Liver (tissue), 8 donors: ENCODE measurements at regions not wholly inside any gene's neighbourhood (a gene's known extent, or its start where the extent isn't known, plus 50 kb on each side); places are given as distances from the start of the nearest gene placed in this dataset.

Experiments used
- DNase-seq: peaks from one replicate; pipeline ENCODE4 v3.0.0-alpha.2; 2017; ENCODE audit warnings: low spot score
- H3K27ac ChIP-seq, 2 donors: one replicate each; pipeline ENCODE4 v1.7.0; 2013; ENCODE audit warnings: inconsistent platforms in 2 of 2, low read length in 2 of 2, control low read depth in 1 of 2, low read depth in 1 of 2, mild to moderate bottlenecking in 1 of 2
- H3K27me3 ChIP-seq, 4 donors: one replicate each; pipeline versions ENCODE4 v1.6.1 to v1.7.0; 2013; ENCODE audit warnings: low read length in 3 of 4, inconsistent platforms in 1 of 4, mild to moderate bottlenecking in 1 of 4, moderate library complexity in 1 of 4; ENCODE audit not compliant: control insufficient read depth in 4 of 4, insufficient read depth in 4 of 4
- H3K36me3 ChIP-seq, 4 donors: one replicate each; pipeline versions ENCODE4 v1.6.1 to v1.7.0; 2013; ENCODE audit warnings: low read length in 3 of 4, mild to moderate bottlenecking in 3 of 4, low read depth in 1 of 4, moderate library complexity in 1 of 4; ENCODE audit not compliant: control insufficient read depth in 4 of 4, insufficient read depth in 3 of 4
- H3K4me1 ChIP-seq, 4 donors: one replicate each; pipeline versions ENCODE4 v1.6.1 to v1.7.0; 2013; ENCODE audit warnings: low read length in 3 of 4, mild to moderate bottlenecking in 3 of 4, moderate library complexity in 1 of 4; ENCODE audit not compliant: control insufficient read depth in 4 of 4, insufficient read depth in 4 of 4
- H3K4me3 ChIP-seq, 3 donors: one replicate each; pipeline versions ENCODE4 v1.6.1 to v1.7.0; 2013; ENCODE audit warnings: low read length in 3 of 3, control low read depth in 1 of 3, low read depth in 1 of 3, mild to moderate bottlenecking in 1 of 3
- H3K9ac ChIP-seq, 2 donors: one replicate each; pipeline ENCODE4 v1.7.0; 2013; ENCODE audit warnings: low read length in 2 of 2, mild to moderate bottlenecking in 2 of 2, moderate library complexity in 2 of 2, control low read depth in 1 of 2, low read depth in 1 of 2
- H3K9me3 ChIP-seq, 4 donors: one replicate each; pipeline versions ENCODE4 v1.6.1 to v1.7.0; 2013; ENCODE audit warnings: low read length in 3 of 4; ENCODE audit not compliant: control insufficient read depth in 4 of 4
- EGR1 ChIP-seq, 2 donors: IDR thresholded peaks; 2 replicates each; pipeline ENCODE4 v1.6.1; 2016 to 2018; ENCODE audit warnings: antibody characterized with exemption in 2 of 2, low read depth in 2 of 2
- FOXA1 ChIP-seq: IDR thresholded peaks from 2 replicates; pipeline ENCODE4 v1.6.1; 2016; ENCODE audit warnings: antibody characterized with exemption
- FOXA2 ChIP-seq: IDR thresholded peaks from 2 replicates; pipeline ENCODE4 v1.6.1; 2016; ENCODE audit warnings: antibody characterized with exemption
- GABPA ChIP-seq, 2 donors: IDR thresholded peaks in 1 of 2; conservative IDR thresholded peaks in 1 of 2; 2 replicates each; pipeline ENCODE4 v1.6.1; 2016; ENCODE audit warnings: antibody characterized with exemption in 2 of 2, mild to moderate bottlenecking in 1 of 2, moderate library complexity in 1 of 2
- HNF4A ChIP-seq, 2 donors: conservative IDR thresholded peaks; 2 replicates each; pipeline ENCODE4 v1.6.1; 2016; ENCODE audit warnings: antibody characterized with exemption in 2 of 2, mild to moderate bottlenecking in 2 of 2
- HNF4G ChIP-seq: IDR thresholded peaks from 2 replicates; pipeline ENCODE4 v1.6.1; 2016; ENCODE audit warnings: antibody characterized with exemption
- JUND ChIP-seq, 2 donors: IDR thresholded peaks; 2 replicates each; pipeline ENCODE4 v1.6.1; 2016; ENCODE audit warnings: antibody characterized with exemption in 2 of 2
- MAX ChIP-seq: IDR thresholded peaks from 2 replicates; pipeline ENCODE4 v1.6.1; 2016; ENCODE audit warnings: antibody characterized with exemption
- NR2F2 ChIP-seq: IDR thresholded peaks from 2 replicates; pipeline ENCODE4 v1.6.1; 2016; ENCODE audit warnings: antibody characterized with exemption
- RAD21 ChIP-seq, 2 donors: IDR thresholded peaks; 2 replicates each; pipeline ENCODE4 v1.6.1; 2016; ENCODE audit warnings: antibody characterized with exemption in 2 of 2, mild to moderate bottlenecking in 2 of 2
- REST ChIP-seq: IDR thresholded peaks from 2 replicates; pipeline ENCODE4 v1.6.1; 2016; ENCODE audit warnings: antibody characterized with exemption, mild to moderate bottlenecking
- RXRA ChIP-seq, 2 donors: IDR thresholded peaks; 2 replicates each; pipeline ENCODE4 v1.6.1; 2017 to 2018; ENCODE audit warnings: antibody characterized with exemption in 2 of 2, mild to moderate bottlenecking in 1 of 2
- SP1 ChIP-seq: IDR thresholded peaks from 2 replicates; pipeline ENCODE4 v1.6.1; 2018; ENCODE audit warnings: antibody characterized with exemption, mild to moderate bottlenecking
- TAF1 ChIP-seq: conservative IDR thresholded peaks from 2 replicates; pipeline ENCODE4 v1.6.1; 2016; ENCODE audit warnings: antibody characterized with exemption, mild to moderate bottlenecking
- YY1 ChIP-seq: IDR thresholded peaks from 2 replicates; pipeline ENCODE4 v1.6.1; 2016; ENCODE audit warnings: antibody characterized with exemption, mild to moderate bottlenecking
- WGBS: extraction: QIAGEN DNeasy Blood & Tissue Kit; methylation state at CpG from one replicate; pipeline ENCODE4 v1.1.7; 2013; 5-methylcytosine and 5-hydroxymethylcytosine counted together
- TF ChIP-seq, protein P1 (sequence below): IDR thresholded peaks from 2 replicates; pipeline ENCODE4 v1.6.1; 2016; ENCODE audit warnings: antibody characterized with exemption
- TF ChIP-seq, protein P2 (sequence below): fragments of 150-350 bp; IDR thresholded peaks from 2 replicates; pipeline ENCODE4 v1.5.1; 2017; ENCODE audit warnings: improper control_type of control experiment, low read depth, low read length; ENCODE audit not compliant: missing input control
- TF ChIP-seq, protein P3 (sequence below): IDR thresholded peaks from 2 replicates; pipeline ENCODE4 v1.6.1; 2016; ENCODE audit warnings: antibody characterized with exemption
- donor health status: healthy.
- donor health status: healthy.
- donor health status: healthy.
- donor health status: healthy.
- donor health status: healthy.

DNA sequence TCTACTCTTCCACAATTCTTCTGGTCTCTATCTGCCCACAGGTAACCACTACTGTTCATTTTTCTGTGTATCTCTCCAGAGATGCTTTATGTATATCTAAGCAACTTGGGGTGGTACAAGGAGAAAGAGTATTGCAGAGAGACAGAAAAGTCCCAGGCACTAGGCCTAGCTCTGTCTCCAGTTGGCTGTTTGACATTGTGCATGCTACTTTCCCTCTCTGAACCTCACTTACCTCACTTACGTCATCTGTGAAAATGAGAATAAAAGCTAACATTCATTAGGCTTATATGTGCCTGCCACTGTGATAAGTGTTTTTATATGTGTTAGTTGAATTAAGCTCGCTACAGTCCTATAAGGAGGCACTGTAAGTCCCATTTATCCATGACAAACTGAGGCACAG, 76.7 kb upstream of the RNU6-1 start:
- Histone ChIP-seq H3K4me1 (peaks cover 7 to 44% (median 42%) of the 10 kb centered on the region in 4 donors), H3K27ac (no peak overlapping the region), H3K36me3 (no peaks in the 10 kb centered on the region), H3K9me3 (no peaks in the 10 kb centered on the region), H3K27me3 (no peaks in the 10 kb centered on the region), H3K4me3 (no peak overlapping the region), H3K9ac (no peak overlapping the region)
- 47% methylated on average over 2 of the region's 2 CpGs for WGBS
- DNase-seq: no peak
- TF ChIP-seq FOXA1: no peak
- TF ChIP-seq, protein P1, sequence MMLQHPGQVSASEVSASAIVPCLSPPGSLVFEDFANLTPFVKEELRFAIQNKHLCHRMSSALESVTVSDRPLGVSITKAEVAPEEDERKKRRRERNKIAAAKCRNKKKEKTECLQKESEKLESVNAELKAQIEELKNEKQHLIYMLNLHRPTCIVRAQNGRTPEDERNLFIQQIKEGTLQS: no peak
- no peak for TF ChIP-seq RAD21 (IDR thresholded peaks at IDR 0.05)
- TF ChIP-seq SP1: no peak
- no peak for TF ChIP-seq EGR1 (IDR thresholded peaks at IDR 0.05; ENCODE audit: low read depth in 2 of 2)
- no peak for TF ChIP-seq YY1
- TF ChIP-seq NR2F2: no peak

DNA sequence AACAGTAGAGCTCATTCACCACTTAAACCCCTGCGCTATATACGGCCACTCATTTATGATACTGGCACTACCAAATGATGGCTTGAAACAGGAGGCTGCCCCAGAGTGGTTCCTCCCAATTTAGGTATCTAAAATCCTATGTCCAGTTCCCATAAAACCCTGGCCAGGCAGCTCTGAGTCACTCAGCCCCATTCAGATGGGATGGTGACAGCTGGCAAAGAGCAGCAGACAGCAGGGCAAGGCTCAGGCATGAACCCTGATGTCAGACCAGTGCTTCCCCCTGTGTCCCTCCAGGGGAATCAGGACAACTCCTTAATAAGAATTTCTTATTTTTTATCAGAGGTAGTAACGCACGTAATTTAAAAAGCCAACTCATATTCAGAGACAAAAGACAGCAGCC, 77.2 kb upstream of the RNU6-1 start:
- no peaks in the 10 kb centered on the region for H3K9me3 ChIP-seq
- no peak overlapping the region for H3K27ac ChIP-seq
- TF ChIP-seq RXRA (IDR thresholded peaks at IDR 0.05): peak; percentile 10 to 55
- TF ChIP-seq, protein P2, sequence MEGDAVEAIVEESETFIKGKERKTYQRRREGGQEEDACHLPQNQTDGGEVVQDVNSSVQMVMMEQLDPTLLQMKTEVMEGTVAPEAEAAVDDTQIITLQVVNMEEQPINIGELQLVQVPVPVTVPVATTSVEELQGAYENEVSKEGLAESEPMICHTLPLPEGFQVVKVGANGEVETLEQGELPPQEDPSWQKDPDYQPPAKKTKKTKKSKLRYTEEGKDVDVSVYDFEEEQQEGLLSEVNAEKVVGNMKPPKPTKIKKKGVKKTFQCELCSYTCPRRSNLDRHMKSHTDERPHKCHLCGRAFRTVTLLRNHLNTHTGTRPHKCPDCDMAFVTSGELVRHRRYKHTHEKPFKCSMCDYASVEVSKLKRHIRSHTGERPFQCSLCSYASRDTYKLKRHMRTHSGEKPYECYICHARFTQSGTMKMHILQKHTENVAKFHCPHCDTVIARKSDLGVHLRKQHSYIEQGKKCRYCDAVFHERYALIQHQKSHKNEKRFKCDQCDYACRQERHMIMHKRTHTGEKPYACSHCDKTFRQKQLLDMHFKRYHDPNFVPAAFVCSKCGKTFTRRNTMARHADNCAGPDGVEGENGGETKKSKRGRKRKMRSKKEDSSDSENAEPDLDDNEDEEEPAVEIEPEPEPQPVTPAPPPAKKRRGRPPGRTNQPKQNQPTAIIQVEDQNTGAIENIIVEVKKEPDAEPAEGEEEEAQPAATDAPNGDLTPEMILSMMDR: no peak
- peak in 1 of 2 donors; percentile 11 for TF ChIP-seq RAD21 (IDR thresholded peaks at IDR 0.05)
- no peak for TF ChIP-seq REST
- TF ChIP-seq NR2F2: no peak
- no peak for TF ChIP-seq TAF1
- TF ChIP-seq MAX: no peak
- TF ChIP-seq SP1: no peak
- no peak for TF ChIP-seq GABPA (IDR thresholded peaks at IDR 0.05 in 1 of 2, conservative IDR thresholded peaks at IDR 0.05 in 1 of 2)
- TF ChIP-seq, protein P1: no peak
- peak in 1 of 2 donors; percentile 16 for TF ChIP-seq HNF4A (conservative IDR thresholded peaks at IDR 0.05)
- no peak for TF ChIP-seq YY1
- TF ChIP-seq, protein P3, sequence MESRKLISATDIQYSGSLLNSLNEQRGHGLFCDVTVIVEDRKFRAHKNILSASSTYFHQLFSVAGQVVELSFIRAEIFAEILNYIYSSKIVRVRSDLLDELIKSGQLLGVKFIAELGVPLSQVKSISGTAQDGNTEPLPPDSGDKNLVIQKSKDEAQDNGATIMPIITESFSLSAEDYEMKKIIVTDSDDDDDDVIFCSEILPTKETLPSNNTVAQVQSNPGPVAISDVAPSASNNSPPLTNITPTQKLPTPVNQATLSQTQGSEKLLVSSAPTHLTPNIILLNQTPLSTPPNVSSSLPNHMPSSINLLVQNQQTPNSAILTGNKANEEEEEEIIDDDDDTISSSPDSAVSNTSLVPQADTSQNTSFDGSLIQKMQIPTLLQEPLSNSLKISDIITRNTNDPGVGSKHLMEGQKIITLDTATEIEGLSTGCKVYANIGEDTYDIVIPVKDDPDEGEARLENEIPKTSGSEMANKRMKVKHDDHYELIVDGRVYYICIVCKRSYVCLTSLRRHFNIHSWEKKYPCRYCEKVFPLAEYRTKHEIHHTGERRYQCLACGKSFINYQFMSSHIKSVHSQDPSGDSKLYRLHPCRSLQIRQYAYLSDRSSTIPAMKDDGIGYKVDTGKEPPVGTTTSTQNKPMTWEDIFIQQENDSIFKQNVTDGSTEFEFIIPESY: no peak
- no peak for TF ChIP-seq FOXA1
- no peak for TF ChIP-seq HNF4G
- TF ChIP-seq FOXA2: no peak
- TF ChIP-seq EGR1 (IDR thresholded peaks at IDR 0.05; ENCODE audit: low read depth in 2 of 2): no peak
- TF ChIP-seq JUND (IDR thresholded peaks at IDR 0.05): peak in 1 of 2 donors; percentile 74
- no peak for DNase-seq
- no peak overlapping the region for H3K9ac ChIP-seq
- H3K27me3 ChIP-seq: no peaks in the 10 kb centered on the region
- H3K4me1 ChIP-seq: peaks cover 7 to 44% (median 42%) of the 10 kb centered on the region in 4 donors
- H3K36me3 ChIP-seq: no peaks in the 10 kb centered on the region
- H3K4me3 ChIP-seq: no peak overlapping the region
- WGBS: 93% methylated on average over 4 of the region's 4 CpGs
